AG10803 (cell line): ENCODE measurements at regions not wholly inside any gene's neighbourhood (a gene's known extent, or its start where the extent isn't known, plus 50 kb on each side); places are given as distances from the start of the nearest gene placed in this dataset.

Experiments used
- DNase-seq: peaks from one replicate; pipeline ENCODE4 v3.0.0; 2010; ENCODE audit warnings: low read depth
- H3K4me3 ChIP-seq: 2 replicates; pipeline ENCODE4 v1.5.1; 2011; ENCODE audit warnings: mild to moderate bottlenecking, low read length, control low read depth
- CTCF ChIP-seq: conservative IDR thresholded peaks from 2 replicates; pipeline ENCODE4 v1.5.1; 2011; ENCODE audit warnings: mild to moderate bottlenecking, low read length, control low read depth, inconsistent platforms

GRCh38 chr1:24257373-24257772 lies 61.8 kb upstream of the GRHL3 start:
- no peak for TF ChIP-seq CTCF
- no peak overlapping the region for H3K4me3 ChIP-seq
- DNase-seq: no peak

GRCh38 chr1:24256687-24257086 lies 62.5 kb upstream of the GRHL3 start:
- no peak overlapping the region for H3K4me3 ChIP-seq
- TF ChIP-seq CTCF: no peak
- DNase-seq: no peak

- DNase-seq: no peak
These were observed 63.9 kb upstream of the GRHL3 start for GRCh38 chr1:24255226-24255625.

GRCh38 chr1:24254783-24255182 lies 64.4 kb upstream of the GRHL3 start:
- no peak overlapping the region for H3K4me3 ChIP-seq
- no peak for TF ChIP-seq CTCF
- no peak for DNase-seq

More at GRCh38 chr1:24255226-24255625, 63.9 kb upstream of the GRHL3 start:
- TF ChIP-seq CTCF: no peak
- H3K4me3 ChIP-seq: no peak overlapping the region

- no peak for DNase-seq
- no peak for TF ChIP-seq CTCF
These were observed 65.6 kb upstream of the GRHL3 start for GRCh38 chr1:24253571-24253970.

GRCh38 chr1:24252185-24252780 lies 65.2 kb upstream of the IFNLR1 start:
- no peak overlapping the region for H3K4me3 ChIP-seq
- DNase-seq: no peak
- no peak for TF ChIP-seq CTCF

More at GRCh38 chr1:24253571-24253970, 65.6 kb upstream of the GRHL3 start:
- H3K4me3 ChIP-seq: no peak overlapping the region

GRCh38 chr1:24251501-24251900 lies 64.4 kb upstream of the IFNLR1 start:
- H3K4me3 ChIP-seq: no peak overlapping the region
- DNase-seq: no peak
- TF ChIP-seq CTCF: no peak
